ENCODE measurements at regions not wholly inside any gene's neighbourhood (a gene's known extent, or its start where the extent isn't known, plus 50 kb on each side); places are given as distances from the start of the nearest gene placed in this dataset.

GRCh38 chr12:66932126-66932525 lies 253.2 kb upstream of the GRIP1 start:
- TF ChIP-seq EZH2 (IDR thresholded peaks at IDR 0.05) (no peak), POLR2AphosphoS5 (IDR thresholded peaks at IDR 0.05; ENCODE audit: borderline replicate concordance, low read depth, low read length) (no peak)

All from SK-N-MC (cell line).